ENCODE measurements at regions not wholly inside any gene's neighbourhood (a gene's known extent, or its start where the extent isn't known, plus 50 kb on each side); places are given as distances from the start of the nearest gene placed in this dataset.

GRCh38 chr10:3959370-3960325 is 174.6 kb upstream of the KLF6 start:
- Mint-ChIP-seq H3K36me3 (ENCODE audit: low read depth) (no peaks in the 10 kb centered on the region), H3K4me3 (peak overlapping the region; percentile 19), H3K27ac (peak overlapping the region; percentile 43), H3K9me3 (no peaks in the 10 kb centered on the region), H3K4me1 (ENCODE audit: low read depth) (peaks cover 32% of the 10 kb centered on the region), H3K27me3 (no peaks in the 10 kb centered on the region)
- TF ChIP-seq CTCF (IDR thresholded peaks at IDR 0.05), result no peak
- DNase-seq (no peak), ATAC-seq (no peak)
- CTCF ChIA-PET, result interaction anchor here (0.6 to 2.3 kb wide), 7 partner anchors 9 to 878 kb away, joined by 3 to 10 read pairs (median 5); no protein-coding TSS in a partner anchor
- intact Hi-C loops (cut with micrococcal nuclease), result no loop called here
- POLR2A ChIA-PET, result interaction anchor here (0.9 to 2.7 kb wide), 6 partner anchors 10 to 175 kb away, joined by 4 to 16 read pairs (median 6); partner anchors contain the start of gene KLF6

GRCh38 chr10:3958472-3958996 is 173.5 kb upstream of the KLF6 start:
- Mint-ChIP-seq H3K27ac (no peak overlapping the region), H3K36me3 (ENCODE audit: low read depth) (no peaks in the 10 kb centered on the region), H3K9me3 (peaks cover 2% of the 10 kb centered on the region), H3K4me3 (no peak overlapping the region), H3K4me1 (ENCODE audit: low read depth) (peaks cover 31% of the 10 kb centered on the region), H3K27me3 (no peaks in the 10 kb centered on the region)
- TF ChIP-seq CTCF (IDR thresholded peaks at IDR 0.05), result no peak
- ChIA-PET POLR2A (interaction anchor here (0.6 kb wide), 1 partner anchor 196 kb away, joined by 3 read pairs; no protein-coding TSS in a partner anchor), CTCF (no interaction called here)
- no peak for ATAC-seq
- intact Hi-C loops (cut with micrococcal nuclease), result no loop called here
- no peak for DNase-seq

- Mint-ChIP-seq H3K27me3 (no peaks in the 10 kb centered on the region), H3K4me1 (ENCODE audit: low read depth) (peaks cover 26% of the 10 kb centered on the region), H3K4me3 (no peak overlapping the region), H3K27ac (no peak overlapping the region), H3K9me3 (peaks cover 2% of the 10 kb centered on the region), H3K36me3 (ENCODE audit: low read depth) (no peaks in the 10 kb centered on the region)
- CTCF ChIA-PET, result no interaction called here
- intact Hi-C loops (cut with micrococcal nuclease), result no loop called here
- no peak for DNase-seq
- POLR2A ChIA-PET, result no interaction called here
- TF ChIP-seq CTCF (IDR thresholded peaks at IDR 0.05), result no peak
- ATAC-seq, result no peak
These were observed 171.1 kb upstream of the KLF6 start for GRCh38 chr10:3955955-3956617.

GRCh38 chr10:3955493-3955892 is 170.5 kb upstream of the KLF6 start:
- H3K9me3 Mint-ChIP-seq, result peaks cover 2% of the 10 kb centered on the region
- H3K36me3 Mint-ChIP-seq (ENCODE audit: low read depth), result no peaks in the 10 kb centered on the region
- no peaks in the 10 kb centered on the region for H3K27me3 Mint-ChIP-seq
- ChIA-PET CTCF (no interaction called here), POLR2A (no interaction called here)
- intact Hi-C loops (cut with micrococcal nuclease), result no loop called here
- no peak overlapping the region for H3K4me3 Mint-ChIP-seq
- H3K27ac Mint-ChIP-seq, result no peak overlapping the region
- DNase-seq, result no peak
- no peak for TF ChIP-seq CTCF (IDR thresholded peaks at IDR 0.05)
- no peak for ATAC-seq
- peaks cover 26% of the 10 kb centered on the region for H3K4me1 Mint-ChIP-seq (ENCODE audit: low read depth)
